GM23248 (cell line): ENCODE measurements at regions not wholly inside any gene's neighbourhood (a gene's known extent, or its start where the extent isn't known, plus 50 kb on each side); places are given as distances from the start of the nearest gene placed in this dataset.

Experiments
- DNase-seq: peaks from one replicate; pipeline ENCODE4 v3.0.0-alpha.2; 2015
- H2AFZ ChIP-seq: fragments of 200-600 bp; sonication (generic); 2 replicates; pipeline ENCODE4 v1.6.1; 2016; ENCODE audit warnings: antibody characterized with exemption
- H3F3A ChIP-seq: fragments of 200-600 bp; sonication (generic); 2 replicates; pipeline ENCODE4 v1.6.1; 2016; ENCODE audit warnings: mild to moderate bottlenecking, antibody characterized with exemption, mixed run types; ENCODE audit not compliant: insufficient read depth
- H3K27ac ChIP-seq: fragments of 200-600 bp; sonication (generic); 2 replicates; pipeline ENCODE4 v1.5.1; 2016; ENCODE audit warnings: mild to moderate bottlenecking
- H3K27me3 ChIP-seq: fragments of 200-600 bp; sonication (generic); replicated peaks from 2 replicates; pipeline ENCODE4 v1.6.1; 2016; ENCODE audit warnings: mild to moderate bottlenecking; ENCODE audit not compliant: insufficient read depth
- H3K36me3 ChIP-seq: fragments of 200-600 bp; sonication (generic); 2 replicates; pipeline ENCODE4 v1.6.1; 2016; ENCODE audit warnings: low read depth, mild to moderate bottlenecking
- H3K4me1 ChIP-seq: fragments of 200-600 bp; sonication (generic); 2 replicates; pipeline ENCODE4 v1.6.1; 2016; ENCODE audit warnings: mild to moderate bottlenecking; ENCODE audit not compliant: insufficient read depth
- H3K4me2 ChIP-seq: fragments of 200-600 bp; sonication (generic); one replicate; pipeline ENCODE4 v1.6.1; 2016; ENCODE audit warnings: mild to moderate bottlenecking; ENCODE audit not compliant: unreplicated experiment
- H3K4me3 ChIP-seq: fragments of 200-600 bp; sonication (generic); 2 replicates; pipeline ENCODE4 v1.5.1; 2016; ENCODE audit warnings: mild to moderate bottlenecking
- H3K79me2 ChIP-seq: fragments of 200-600 bp; sonication (generic); 2 replicates; pipeline ENCODE4 v1.6.1; 2016; ENCODE audit warnings: mild to moderate bottlenecking; ENCODE audit not compliant: insufficient read depth
- H3K9ac ChIP-seq: fragments of 200-600 bp; sonication (generic); 2 replicates; pipeline ENCODE4 v1.6.1; 2016; ENCODE audit warnings: mild to moderate bottlenecking
- H3K9me2 ChIP-seq: fragments of 200-600 bp; sonication (generic); 2 replicates; pipeline ENCODE4 v1.6.1; 2016; ENCODE audit warnings: mixed run types, mild to moderate bottlenecking, moderate library complexity; ENCODE audit not compliant: insufficient read depth
- H3K9me3 ChIP-seq: fragments of 200-600 bp; sonication (generic); one replicate; pipeline ENCODE4 v1.6.1; 2017; ENCODE audit warnings: low read depth
- H4K20me1 ChIP-seq: fragments of 200-600 bp; sonication (generic); 2 replicates; pipeline ENCODE4 v1.6.0; 2016; ENCODE audit not compliant: insufficient read depth
- EZH2 ChIP-seq: fragments of 200-600 bp; sonication (generic); IDR thresholded peaks from 2 replicates; pipeline ENCODE4 v1.6.1; 2018; ENCODE audit warnings: antibody characterized with exemption, mild to moderate bottlenecking; ENCODE audit not compliant: insufficient read depth, poor library complexity, severe bottlenecking
- EZH2phosphoT487 ChIP-seq: fragments of 200-600 bp; sonication (generic); IDR thresholded peaks from 2 replicates; pipeline ENCODE4 v1.6.1; 2018; ENCODE audit warnings: antibody characterized with exemption, moderate library complexity, mild to moderate bottlenecking, low read depth; ENCODE audit not compliant: insufficient read depth
- WGBS, 2 experiments: methylation state at CpG; one replicate each; pipeline ENCODE4 v1.1.6; 2015 to 2017; ENCODE audit warnings: low lambda C conversion rate in 2 of 2, low coverage in 1 of 2; ENCODE audit errors: missing lambda C conversion rate in 2 of 2; 5-methylcytosine and 5-hydroxymethylcytosine counted together
- in situ Hi-C: fragments of 300-500 bp; cut with MboI; formaldehyde crosslinking; loops from 2 replicates; pipeline ENCODE4 v1.15.0; 2020

- no peak overlapping the region for H3K4me2 ChIP-seq
- no peaks in the 10 kb centered on the region for H3K79me2 ChIP-seq
- no peaks in the 10 kb centered on the region for H3K9me2 ChIP-seq
- H3K27ac ChIP-seq: no peak overlapping the region
- in situ Hi-C loops: no loop called here
- TF ChIP-seq EZH2 (no peak), EZH2phosphoT487 (no peak)
- H3F3A ChIP-seq: peaks cover 4% of the 10 kb centered on the region; the same call in 1 of the 2 replicates
- H3K9ac ChIP-seq: no peak overlapping the region
- H3K4me3 ChIP-seq: no peak overlapping the region
- H3K4me1 ChIP-seq: peaks cover 4% of the 10 kb centered on the region; the same call in 1 of the 2 replicates
- DNase-seq: peak; percentile 31
- H3K9me3 ChIP-seq: peaks cover 4% of the 10 kb centered on the region
- no peak overlapping the region for H2AFZ ChIP-seq
- H3K36me3 ChIP-seq: 0 out of 2 replicates have a peak, but pooled peaks cover 1% of the 10 kb centered on the region
- H4K20me1 ChIP-seq: no peaks in the 10 kb centered on the region
- no peaks in the 10 kb centered on the region for H3K27me3 ChIP-seq
Measured at GRCh38 chr12:46507766-46508165, 135.2 kb upstream of the SLC38A2 start.

GRCh38 chr12:46506961-46507360 lies 134.4 kb upstream of the SLC38A2 start:
- H3F3A ChIP-seq: peaks cover 4% of the 10 kb centered on the region; the same call in 1 of the 2 replicates
- no peak for DNase-seq
- H3K79me2 ChIP-seq: no peaks in the 10 kb centered on the region
- H3K4me1 ChIP-seq: peaks cover 4% of the 10 kb centered on the region; the same call in 1 of the 2 replicates
- in situ Hi-C loops: no loop called here
- no peak overlapping the region for H3K27ac ChIP-seq
- TF ChIP-seq EZH2phosphoT487: no peak
- no peak for TF ChIP-seq EZH2
- no peaks in the 10 kb centered on the region for H3K9me2 ChIP-seq
- no peaks in the 10 kb centered on the region for H4K20me1 ChIP-seq
- no peak overlapping the region for H3K4me2 ChIP-seq
- no peaks in the 10 kb centered on the region for H3K27me3 ChIP-seq
- no peak overlapping the region for H2AFZ ChIP-seq
- 85 to 86% methylated on average over 1 of the region's 1 CpG for WGBS, 2 experiments
- no peak overlapping the region for H3K9ac ChIP-seq
- H3K9me3 ChIP-seq: peaks cover 4% of the 10 kb centered on the region
- H3K4me3 ChIP-seq: no peak overlapping the region
- H3K36me3 ChIP-seq: no peaks in the 10 kb centered on the region

DNA sequence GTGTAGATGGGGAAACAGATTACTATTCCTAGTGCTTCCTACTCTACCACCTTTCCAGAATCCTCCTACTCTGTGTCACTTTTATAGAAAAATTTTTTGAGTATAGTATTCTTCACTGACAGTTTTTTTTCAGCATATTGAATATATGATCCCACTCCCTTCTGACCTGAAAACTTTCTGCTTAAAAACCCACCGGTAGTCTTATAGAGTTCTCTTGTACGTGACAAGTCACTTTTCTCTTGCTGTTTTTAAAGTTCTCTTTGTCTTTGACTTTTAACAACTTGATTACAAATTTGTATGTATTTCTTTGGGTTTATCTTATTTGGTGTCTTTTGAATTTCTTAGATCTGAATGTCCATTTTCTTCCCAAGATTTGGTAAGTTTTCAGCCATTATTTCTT lies 133.6 kb upstream of the SLC38A2 start:
- H4K20me1 ChIP-seq: no peaks in the 10 kb centered on the region
- in situ Hi-C loops: no loop called here
- 94 to 100% methylated on average over 2 of the region's 2 CpGs for whole genome bisulfite sequencing, 2 experiments
- no peak overlapping the region for H3K9ac ChIP-seq
- H2AFZ ChIP-seq: no peak overlapping the region
- H3K9me2 ChIP-seq: no peaks in the 10 kb centered on the region
- H3K79me2 ChIP-seq: no peaks in the 10 kb centered on the region
- peaks cover 4% of the 10 kb centered on the region for H3K9me3 ChIP-seq
- H3F3A ChIP-seq: peaks cover 10% of the 10 kb centered on the region; the same call in 1 of the 2 replicates
- H3K4me2 ChIP-seq: no peak overlapping the region
- TF ChIP-seq EZH2: no peak
- no peak for TF ChIP-seq EZH2phosphoT487
- H3K27ac ChIP-seq: no peak overlapping the region
- no peak overlapping the region for H3K4me3 ChIP-seq
- DNase-seq: no peak
- H3K36me3 ChIP-seq: no peaks in the 10 kb centered on the region
- H3K27me3 ChIP-seq: no peaks in the 10 kb centered on the region
- peaks cover 4% of the 10 kb centered on the region; the same call in 1 of the 2 replicates for H3K4me1 ChIP-seq

- Histone ChIP-seq H3K36me3 (no peaks in the 10 kb centered on the region), H2AFZ (no peak overlapping the region), H3K27me3 (no peaks in the 10 kb centered on the region), H3K4me1 (peaks cover 4% of the 10 kb centered on the region; the same call in 1 of the 2 replicates), H4K20me1 (no peaks in the 10 kb centered on the region), H3K27ac (no peak overlapping the region), H3K4me2 (no peak overlapping the region), H3K9me3 (no peaks in the 10 kb centered on the region), H3K9me2 (no peaks in the 10 kb centered on the region), H3K4me3 (no peak overlapping the region), H3F3A (peaks cover 10% of the 10 kb centered on the region; the same call in 1 of the 2 replicates), H3K9ac (no peak overlapping the region), H3K79me2 (no peaks in the 10 kb centered on the region)
- in situ Hi-C loops: no loop called here
- DNase-seq: no peak
- TF ChIP-seq EZH2phosphoT487 (no peak), EZH2 (no peak)
- WGBS, 2 experiments: 47 to 53% methylated on average over 1 of the region's 1 CpG
Measured at GRCh38 chr12:46504494-46504893, 131.9 kb upstream of the SLC38A2 start.

DNA sequence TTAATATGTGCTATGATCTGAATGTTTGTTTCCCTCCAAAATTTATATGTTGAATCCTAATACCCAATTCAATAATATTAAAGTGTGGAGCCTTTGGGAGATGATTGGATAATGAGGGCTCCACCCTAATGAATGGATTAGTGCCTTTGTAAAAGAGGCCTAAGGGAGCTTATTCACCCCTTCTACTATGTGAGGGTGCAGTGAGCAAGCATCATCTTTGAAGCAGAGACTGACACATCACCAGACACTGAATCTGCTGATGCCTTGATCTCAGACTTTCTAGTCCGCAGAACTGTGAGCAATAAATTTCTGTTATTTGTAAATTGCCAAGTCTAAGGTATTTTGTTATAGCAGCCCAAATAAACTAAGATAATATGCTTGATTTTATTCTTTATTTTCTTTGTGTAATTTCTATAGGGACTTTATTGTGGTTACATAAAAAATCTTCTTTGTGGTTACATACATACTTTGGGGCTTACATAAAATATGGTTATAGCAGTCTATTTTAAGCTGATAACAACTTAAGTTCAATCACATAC lies 131.1 kb upstream of the SLC38A2 start:
- Histone ChIP-seq H3K27ac (no peak overlapping the region), H3K9ac (no peak overlapping the region), H4K20me1 (no peaks in the 10 kb centered on the region), H3F3A (peaks cover 10% of the 10 kb centered on the region; the same call in 1 of the 2 replicates), H3K27me3 (no peaks in the 10 kb centered on the region), H3K36me3 (no peaks in the 10 kb centered on the region), H3K4me2 (no peak overlapping the region), H3K9me2 (no peaks in the 10 kb centered on the region), H3K79me2 (no peaks in the 10 kb centered on the region), H3K4me1 (peaks cover 4% of the 10 kb centered on the region; the same call in 1 of the 2 replicates), H2AFZ (no peak overlapping the region), H3K9me3 (no peaks in the 10 kb centered on the region), H3K4me3 (no peak overlapping the region)
- TF ChIP-seq EZH2 (no peak), EZH2phosphoT487 (no peak)
- in situ Hi-C loops: no loop called here
- WGBS, 2 experiments: 95 to 100% methylated on average over 1 of the region's 1 CpG
- no peak for DNase-seq
